Activated CD4-positive, alpha-beta T cell treated with anti-CD3 and anti-CD28 coated beads, Interleukin-2, Interleukin-6, amounts not matched to agents 100 ng/mL and 50 ng/mL, durations not matched to agents 16 hours and 8 hours (primary cell): ENCODE measurements at regions not wholly inside any gene's neighbourhood (a gene's known extent, or its start where the extent isn't known, plus 50 kb on each side); places are given as distances from the start of the nearest gene placed in this dataset.
"Not testable (repeated sequence)": the region's sequence is repeated elsewhere in the genome, so short reads cannot be mapped to it uniquely, and the experiment has no call there.

Experiments used
- DNase-seq: peaks from one replicate; pipeline ENCODE4 v3.0.0-alpha.2; 2020

DNA sequence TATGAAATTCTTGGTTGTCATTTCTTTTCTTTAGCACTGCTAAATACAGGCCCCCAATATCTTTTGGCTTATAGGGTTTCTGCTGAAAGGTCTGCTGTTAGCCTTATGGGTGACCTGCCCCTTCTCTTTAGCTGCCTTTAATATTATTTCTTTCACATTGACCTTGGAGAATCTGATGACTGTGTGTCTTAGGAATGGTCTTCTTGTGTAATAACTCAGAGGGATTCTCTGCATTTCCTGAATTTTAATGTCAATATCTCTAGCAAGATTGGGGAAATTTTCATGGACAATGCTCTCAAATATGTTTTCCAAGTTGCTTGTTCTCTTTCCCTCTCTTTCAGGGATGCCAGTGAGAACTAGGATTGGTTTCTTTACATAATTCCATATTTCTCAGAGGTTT lies 292.4 kb downstream of the SLC7A11 start:
- DNase-seq, result no peak

DNA sequence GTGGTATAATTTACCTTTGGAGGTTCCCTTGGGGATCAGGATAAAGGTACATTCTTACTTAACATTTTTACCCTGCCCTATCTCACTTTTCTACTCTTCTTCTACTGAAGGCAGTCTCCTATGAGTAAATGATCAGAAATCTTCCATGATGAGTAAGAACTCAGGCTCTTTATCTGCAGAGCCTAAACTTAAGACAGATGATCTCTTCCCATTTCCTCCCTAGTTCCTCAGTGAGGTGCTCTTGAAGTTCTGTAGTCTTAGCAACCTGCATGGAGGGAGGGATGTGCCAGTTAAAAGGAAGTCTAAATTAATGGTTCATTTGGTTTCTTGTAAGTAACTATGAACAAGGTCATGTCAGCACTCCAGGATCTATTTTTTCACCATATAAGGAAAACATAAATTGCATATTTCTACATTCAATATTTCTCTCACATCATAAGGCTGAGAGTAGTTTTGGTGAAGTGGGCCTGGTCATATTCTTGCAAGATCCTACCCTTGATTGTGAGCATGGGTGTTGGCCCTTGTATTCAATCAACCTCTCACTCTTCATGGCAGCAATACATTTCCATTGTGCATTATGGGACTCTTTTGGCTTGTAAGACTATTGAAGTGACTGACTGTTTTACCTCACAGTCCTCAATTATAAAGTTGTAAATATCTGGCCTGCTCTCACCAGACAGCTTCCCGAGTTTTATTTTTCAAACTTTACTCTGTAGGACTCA lies 295.5 kb downstream of the SLC7A11 start:
- DNase-seq, result no peak

DNA sequence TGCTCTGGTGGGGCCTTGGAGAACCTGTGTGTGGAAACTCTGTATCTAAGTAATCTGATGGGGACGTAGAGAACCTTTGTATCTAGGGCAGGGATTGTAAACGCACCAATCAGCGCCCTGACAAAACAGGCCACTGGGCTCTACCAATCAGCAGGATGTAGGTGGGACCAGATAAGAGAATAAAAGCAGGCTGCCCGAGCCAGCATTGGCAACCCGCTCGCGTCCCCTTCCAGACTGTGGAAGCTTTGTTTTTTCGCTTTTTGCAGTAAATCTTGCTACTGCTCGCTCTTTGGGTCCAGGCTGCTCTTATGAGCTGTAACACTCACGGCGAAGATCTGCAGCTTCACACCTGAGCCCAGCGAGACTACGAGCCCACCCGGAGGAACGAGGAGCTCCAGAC lies 299.3 kb downstream of the SLC7A11 start:
- not testable (repeated sequence) for DNase-seq

DNA sequence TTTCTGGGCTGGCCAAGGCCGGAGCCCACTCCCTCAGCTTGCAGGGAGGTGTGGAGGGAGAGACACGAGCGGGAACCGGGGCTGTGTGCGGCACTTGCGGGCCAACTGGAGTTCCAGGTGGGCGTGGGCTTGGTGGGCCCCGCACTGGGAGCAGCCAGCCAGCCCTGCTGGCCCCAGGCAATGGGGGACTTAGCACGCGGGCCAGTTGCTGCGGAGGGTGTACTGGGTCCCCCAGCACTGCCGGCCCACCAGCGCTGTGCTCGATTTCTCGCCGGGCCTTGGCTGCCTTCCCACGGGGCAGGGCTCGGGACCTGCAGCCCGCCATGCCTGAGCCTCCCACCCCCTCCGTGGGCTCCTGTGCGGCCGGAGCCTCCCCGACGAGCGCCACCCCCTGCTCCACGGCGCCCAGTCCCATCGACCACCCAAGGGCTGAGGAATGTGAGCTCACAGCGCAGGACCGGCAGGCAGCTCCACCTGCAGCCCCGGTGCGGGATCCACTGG lies 300.1 kb downstream of the SLC7A11 start:
- not testable (repeated sequence) for DNase-seq

DNA sequence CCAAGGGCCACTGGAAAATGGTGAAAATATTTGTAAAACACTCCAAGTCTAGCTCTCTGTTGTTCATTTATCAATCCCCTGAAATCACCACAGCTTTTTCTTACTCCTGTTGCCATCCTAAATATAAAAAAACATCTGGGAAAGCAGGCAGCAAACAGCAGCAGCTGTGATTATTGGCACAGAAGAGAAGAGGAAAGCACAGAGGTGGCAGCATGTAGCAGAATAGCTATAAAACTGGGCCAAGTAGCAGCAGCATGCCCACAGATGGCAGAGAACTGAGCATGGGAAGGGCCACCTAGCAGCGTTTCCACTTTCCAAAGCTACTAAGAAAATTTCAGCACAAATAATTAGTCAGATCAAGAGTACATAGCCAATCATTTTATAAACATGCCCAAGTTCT lies 307.2 kb downstream of the SLC7A11 start:
- DNase-seq, result no peak

DNA sequence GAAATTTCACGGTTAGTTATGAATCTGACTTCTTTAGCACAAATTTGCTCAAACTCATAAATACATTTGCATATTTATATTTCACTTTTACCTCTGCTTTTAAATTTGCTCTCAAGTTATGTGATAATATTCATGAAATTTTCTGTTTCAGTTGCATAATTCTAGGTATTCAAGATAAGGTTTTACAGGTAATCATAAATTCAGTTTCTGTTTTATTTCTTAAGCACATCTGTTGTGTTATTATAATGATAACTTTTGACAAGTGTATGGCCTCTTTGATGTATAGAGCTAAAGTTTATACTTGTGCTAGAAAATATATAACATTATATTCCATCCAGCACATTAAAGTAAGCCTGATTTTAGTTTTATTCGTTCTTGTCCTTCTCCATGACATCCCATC lies 308.1 kb downstream of the SLC7A11 start:
- no peak for DNase-seq

DNA sequence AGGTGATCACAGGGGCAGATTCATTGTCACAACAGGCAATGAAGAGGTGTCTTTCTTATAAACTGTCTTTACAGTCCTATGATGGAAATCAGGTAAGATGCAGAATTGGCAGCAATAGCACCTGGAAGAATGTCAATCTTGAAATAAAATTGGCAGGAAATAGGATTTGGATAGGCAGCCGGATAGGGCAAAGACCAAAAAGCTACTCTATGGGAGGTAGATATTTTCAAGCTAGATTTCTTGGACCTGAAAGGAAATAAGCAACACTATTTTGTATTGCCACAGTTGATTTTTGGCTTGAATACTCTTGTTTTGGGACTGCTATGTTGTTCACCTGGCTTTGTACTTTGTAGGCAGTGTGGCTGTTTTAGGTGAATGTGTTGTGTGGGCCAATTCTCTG lies 314.2 kb downstream of the SLC7A11 start:
- DNase-seq, result no peak

DNA sequence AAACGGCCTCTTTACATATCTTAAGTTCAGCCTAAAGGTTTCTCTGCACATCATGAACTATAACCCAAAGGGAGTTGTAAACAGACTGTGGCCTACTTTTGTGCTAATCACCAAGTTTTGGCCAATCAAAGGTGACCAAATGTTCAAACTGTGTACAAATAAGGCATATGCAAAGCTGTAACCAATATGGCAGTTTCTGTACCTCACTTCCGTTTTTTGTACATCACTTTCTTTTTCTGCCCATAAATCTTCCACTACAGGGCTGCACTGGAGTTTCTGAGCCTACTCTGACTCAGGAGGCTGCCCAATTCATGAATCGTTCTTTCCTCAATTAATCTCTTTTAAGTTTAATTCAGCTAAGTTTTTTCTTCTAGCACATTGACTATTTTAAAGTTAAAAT lies 318.7 kb downstream of the SLC7A11 start:
- no peak for DNase-seq

DNA sequence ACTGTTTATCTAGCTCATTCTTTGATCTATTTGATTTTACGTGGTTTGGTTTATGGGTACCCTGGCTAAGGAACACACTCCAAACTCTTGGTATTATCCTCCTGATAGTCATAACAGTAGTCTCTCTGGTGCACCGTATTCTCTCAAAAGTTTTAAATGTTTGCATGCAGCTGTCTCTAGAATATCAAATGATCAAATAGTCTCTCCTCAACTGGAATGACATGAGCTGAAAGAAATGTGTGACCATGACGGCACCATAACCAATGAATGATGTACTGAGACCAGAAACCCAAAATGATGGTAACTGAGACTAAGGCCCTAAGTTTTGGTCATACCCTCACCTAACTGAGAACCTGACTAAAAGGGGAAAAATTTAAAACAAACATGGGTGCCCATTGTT lies 319.4 kb downstream of the SLC7A11 start:
- DNase-seq, result no peak

DNA sequence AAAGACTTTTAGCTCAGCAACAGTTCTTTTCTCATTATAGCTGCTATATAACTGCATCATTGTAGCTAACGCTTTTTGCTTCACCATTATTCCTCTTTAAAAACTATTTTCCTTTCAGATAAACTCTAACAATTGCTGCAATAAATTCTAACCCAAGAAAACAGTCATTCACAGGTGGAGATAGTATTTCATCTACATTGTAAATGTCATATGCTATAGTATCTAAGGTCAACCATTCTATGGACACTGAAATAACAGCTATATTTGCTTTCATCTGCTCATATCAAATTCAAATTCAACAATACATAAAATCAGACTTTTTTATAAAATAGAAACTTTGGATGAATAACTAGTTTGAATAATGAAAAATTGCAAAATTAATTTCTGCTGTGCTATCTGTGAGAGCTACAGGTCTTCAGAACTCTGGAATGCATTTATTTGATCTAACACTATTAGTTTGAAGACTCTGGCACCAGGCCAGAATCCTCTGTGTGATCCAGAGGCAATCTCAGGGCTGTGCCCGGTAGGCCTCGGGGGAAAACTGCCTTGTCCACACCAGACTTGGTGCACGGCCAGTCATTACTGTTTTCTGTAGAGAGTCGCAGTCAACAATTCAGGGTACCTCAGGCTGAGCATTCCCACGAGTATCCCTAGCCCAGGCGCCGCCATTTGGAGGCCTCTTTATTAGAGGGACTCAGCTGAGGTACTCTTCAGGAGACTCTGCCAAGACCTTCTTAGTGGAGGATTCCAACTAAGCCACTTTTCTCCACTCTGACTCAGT lies 332.4 kb downstream of the SLC7A11 start:
- no peak for DNase-seq

DNA sequence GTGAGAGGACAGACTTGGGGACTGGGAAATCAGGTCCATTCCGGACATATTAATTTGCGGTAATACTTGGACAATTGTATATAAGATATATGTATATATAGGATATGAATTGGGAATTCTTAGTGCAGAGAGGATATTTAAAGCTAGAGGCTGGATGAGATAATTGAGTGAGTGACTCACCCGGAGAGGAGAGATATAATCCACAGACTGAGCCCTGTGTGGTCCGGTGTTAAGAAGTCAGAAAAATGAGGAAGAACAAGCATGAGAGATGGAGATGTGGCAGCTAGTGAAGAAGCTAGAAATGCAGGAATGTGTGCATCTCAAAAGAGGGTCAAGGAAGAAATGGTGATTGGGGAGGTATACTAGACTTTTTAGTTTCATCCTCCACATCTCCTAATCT lies 336.2 kb downstream of the SLC7A11 start:
- no peak for DNase-seq

DNA sequence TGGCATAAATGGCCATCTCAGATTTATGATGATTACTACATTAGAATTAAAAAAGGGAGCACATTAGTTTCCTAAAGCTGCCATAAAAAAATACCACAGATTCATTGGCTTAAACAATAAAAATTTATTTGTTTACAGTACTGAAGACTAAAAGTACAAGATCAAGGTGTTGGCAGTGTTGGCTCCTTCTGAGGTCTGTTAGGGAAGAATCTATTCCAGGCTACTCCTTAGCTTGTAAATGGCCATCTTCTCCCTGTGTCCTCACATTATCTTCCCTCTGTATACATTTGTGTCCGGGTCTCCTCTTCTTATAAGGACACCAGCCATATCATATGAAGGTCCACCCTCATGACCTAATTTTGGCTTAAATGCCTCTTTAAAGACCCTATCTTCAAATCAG lies 341.0 kb downstream of the SLC7A11 start:
- DNase-seq, result no peak

DNA sequence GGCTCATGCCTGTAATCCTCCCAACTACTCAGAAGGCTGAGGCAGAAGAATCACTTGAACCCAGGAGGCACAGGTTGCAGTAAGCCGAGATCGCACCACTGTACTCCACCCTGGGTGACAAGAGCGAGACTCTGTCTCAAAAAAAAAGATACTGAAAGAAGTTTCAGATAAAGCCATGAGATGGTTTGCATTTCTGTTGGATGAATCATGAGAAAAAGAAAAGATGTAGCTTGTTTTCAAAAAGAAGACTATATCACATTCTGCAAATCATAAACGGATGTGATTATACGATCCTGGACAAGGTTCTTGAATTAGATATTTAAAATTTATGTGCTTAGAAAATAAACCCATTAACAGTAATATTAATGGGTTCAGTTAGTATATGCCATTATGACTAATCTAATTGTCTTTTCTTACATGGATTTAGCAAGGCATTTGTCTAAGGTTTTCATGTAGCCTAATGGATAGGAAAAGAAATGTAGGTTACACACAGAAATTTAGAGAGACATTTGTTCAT lies 345.9 kb downstream of the SLC7A11 start:
- DNase-seq, result no peak

DNA sequence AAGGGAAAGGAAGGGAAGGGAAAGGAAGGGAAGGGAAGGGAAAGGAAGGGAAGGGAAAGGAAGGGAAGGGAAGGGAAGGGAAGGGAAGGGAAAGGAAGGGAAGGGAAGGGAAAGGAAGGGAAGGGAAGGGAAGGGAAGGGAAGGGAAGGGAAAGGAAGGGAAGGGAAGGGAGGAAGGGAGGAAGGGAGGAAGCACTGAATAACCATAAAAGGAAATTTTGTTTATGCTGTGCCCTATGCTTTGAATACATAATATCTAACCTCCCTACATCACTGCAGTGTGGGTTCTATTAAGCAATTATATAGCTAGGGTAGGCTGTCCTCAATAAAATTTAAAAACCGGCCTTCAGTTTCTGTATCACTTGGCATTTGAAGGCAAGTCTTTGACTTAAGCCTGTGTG lies 346.6 kb downstream of the SLC7A11 start:
- DNase-seq, result not testable (repeated sequence)

DNA sequence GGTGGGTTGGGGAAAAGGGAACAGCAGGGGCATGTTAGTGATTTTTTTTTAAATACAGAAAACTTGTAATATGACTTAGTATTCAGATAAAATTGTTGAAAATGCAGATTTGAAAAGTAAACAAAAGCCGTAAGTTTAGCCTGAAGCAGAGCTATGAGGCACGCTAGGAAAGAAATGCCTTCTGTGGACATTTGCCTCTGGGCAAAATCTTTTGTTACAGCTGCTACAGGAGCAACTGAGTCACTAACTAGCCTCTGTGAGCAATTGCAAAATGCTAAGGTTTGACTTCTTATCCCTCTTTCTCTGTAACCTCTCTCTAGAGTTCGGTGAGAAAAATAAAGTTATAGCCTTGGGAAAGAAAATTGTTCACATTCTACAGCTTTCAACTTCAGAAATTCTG lies 350.0 kb downstream of the SLC7A11 start:
- DNase-seq, result no peak

DNA sequence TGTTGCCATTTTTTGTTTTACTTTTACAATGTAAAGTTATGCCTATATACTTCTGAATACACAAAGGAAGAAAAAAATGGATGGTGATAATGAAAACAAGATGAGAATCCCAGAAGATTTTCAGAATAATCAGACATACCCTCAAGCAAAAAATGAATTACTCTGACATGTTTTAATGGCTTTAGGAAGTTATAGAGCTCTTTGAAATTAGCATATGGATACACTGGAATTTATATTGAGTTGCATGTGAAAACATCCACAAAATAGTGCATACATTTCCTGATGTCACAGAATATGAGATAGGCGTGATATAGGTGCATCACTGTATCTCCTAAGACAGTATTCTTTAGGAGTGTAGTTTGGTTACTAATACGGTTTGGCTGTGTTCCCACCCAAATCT lies 351.3 kb downstream of the SLC7A11 start:
- DNase-seq, result no peak

DNA sequence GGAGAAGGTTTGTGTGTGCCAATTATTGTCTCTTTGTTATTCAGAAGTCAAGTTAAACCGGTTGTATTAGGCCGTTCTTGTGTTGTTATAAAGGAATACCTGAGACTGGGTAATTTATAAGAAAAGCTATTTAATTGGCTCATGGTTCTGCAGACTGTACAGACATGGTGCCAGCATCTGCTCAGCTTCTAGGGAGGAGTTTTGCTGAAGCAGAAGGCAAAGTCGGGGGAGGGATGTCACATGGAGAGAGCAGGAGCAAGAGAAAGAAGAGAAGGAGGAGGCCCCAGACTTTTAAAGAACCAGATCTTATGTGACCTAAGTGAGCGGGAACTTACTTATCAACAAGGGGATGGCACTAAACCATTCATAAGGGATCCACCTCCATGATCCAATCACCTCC lies 349.3 kb upstream of the PCDH18 start:
- no peak for DNase-seq

DNA sequence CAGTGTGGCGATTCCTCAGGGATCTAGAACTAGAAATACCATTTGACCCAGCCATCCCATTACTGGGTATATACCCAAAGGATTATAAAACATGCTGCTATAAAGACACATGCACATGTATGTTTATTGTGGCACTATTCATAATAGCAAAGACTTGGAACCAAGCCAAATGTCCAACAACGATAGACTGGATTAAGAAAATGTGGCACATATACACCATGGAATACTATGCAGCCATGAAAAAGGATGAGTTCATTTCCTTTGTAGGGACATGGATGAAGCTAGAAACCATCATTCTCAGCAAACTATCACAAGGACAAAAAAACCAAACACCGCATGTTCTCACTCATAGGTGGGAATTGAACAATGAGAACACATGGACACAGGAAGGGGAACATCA lies 335.8 kb upstream of the PCDH18 start:
- not testable (repeated sequence) for DNase-seq

DNA sequence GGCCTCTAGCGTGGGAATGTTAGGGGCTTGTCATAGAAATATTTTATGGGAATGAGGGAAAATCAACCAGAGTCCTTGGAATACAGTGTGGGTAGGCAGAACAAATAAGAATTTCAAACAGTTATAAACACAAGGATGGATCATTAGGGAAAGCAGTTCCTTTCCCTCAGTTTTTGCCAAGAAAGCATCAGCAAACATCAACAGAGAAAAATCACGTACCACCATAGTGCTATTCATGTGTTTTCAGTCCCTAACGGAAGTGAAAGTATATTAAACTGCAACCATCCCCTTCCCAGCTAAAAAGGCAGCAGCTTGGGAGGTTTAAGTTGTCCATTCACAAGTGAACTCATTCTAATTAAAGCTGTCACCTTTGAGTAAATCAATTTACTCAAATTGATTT lies 334.4 kb upstream of the PCDH18 start:
- DNase-seq, result no peak

DNA sequence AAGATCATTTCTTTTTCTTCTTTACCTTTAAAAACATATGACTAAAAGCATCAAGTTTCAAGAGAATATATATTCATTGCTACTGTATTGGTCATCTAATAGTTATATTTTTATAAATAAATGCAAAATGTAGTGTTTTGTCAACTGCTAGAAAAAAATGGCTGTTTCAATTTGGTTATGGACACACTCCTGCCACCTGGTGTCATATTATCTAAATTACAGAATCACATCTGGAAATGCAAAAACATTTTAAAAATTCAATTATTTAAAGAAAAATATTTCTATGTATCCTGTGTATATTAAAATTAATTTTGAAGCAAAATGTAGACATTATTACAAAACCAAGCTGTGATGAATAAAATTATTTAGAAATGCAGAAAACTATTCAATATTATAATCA lies 329.4 kb upstream of the PCDH18 start:
- DNase-seq, result no peak

DNA sequence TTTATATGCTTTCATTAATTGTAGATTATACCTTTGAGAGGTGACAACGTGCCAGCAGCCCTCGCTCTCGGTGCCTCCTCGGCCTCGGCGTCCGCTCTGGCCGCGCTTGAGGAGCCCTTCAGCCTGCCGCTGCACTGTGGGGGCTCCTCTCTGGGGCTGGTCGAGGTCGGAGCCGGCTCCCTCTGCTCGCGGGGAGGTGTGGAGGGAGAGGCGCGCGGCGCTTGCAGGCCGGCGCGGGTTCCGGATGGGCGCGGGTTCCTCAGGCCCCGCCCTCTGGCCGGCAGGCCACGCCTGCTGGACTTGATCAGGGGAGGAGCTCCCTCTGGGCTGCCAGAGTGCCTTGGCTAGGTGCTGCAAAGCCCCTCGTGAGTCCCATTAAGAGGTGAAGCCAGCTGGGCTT lies 321.1 kb upstream of the PCDH18 start:
- DNase-seq, result no peak

DNA sequence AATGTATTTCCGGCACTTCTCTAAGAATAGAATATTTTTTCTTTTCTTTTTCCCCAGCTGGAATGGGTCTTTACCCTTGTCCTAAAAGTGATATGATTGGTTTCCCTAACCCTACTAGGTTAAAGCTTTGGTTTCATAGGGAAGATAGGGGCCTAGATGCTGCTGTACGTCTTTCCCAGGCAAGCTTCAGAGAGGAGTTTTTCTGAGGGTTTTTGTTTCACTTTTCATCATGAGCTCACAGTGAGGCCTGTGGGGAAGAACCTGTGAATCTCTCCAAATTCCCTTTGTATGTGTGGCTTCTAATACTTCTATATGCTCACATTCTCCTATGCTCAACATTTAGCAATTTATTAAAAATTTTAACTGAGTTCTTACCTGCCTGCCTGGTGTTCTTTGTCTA lies 320.0 kb upstream of the PCDH18 start:
- DNase-seq, result no peak

DNA sequence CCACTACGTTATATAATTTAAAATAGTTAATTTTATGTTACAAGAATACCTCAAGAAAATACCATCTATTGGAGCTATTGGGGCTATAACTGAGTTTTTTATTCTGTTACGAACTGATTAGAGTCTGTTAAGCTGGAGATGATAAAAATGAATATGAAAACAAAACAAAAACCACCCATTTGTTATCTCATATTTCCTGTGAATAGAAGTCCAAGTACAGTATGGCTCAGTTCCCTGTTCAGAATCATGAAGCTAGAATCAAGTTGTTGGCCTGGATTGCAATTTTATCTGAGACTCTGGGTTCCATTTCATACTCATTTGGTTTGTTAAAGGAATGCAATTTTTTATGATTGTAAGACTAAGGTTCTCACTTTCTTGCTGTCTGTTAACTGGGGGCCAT lies 319.1 kb upstream of the PCDH18 start:
- DNase-seq, result no peak

DNA sequence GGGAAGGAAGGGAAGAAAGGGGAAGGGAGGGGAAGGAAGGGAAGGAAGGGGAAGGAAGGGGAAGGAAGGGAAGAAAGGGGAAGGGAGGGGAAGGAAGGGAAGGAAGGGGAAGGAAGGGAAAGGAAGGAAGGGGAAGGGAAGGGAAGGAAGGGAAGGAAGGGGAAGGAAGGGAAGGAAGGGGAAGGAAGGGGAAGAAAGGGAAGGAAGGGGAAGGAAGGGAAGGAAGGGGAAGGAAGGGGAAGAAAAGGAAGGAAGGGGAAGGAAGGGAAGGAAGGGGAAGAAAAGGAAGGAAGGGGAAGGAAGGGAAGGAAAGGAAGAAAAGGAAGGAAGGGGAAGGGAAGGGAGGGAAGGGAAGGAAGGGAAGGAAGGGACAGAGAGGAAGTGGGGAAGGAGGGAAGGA lies 295.7 kb upstream of the PCDH18 start:
- not testable (repeated sequence) for DNase-seq
